Medulla oblongata (tissue), 1 donor: ENCODE measurements at regions not wholly inside any gene's neighbourhood (a gene's known extent, or its start where the extent isn't known, plus 50 kb on each side); places are given as distances from the start of the nearest gene placed in this dataset.
A peak's percentile ranks its signal among the peaks of the same experiment; 100 is the strongest.
"Not testable (repeated sequence)": the region's sequence is repeated elsewhere in the genome, so short reads cannot be mapped to it uniquely, and the experiment has no call there.

Experiments
- DNase-seq: peaks from one replicate; pipeline ENCODE4 v3.0.0-alpha.2; 2015; ENCODE audit errors: extremely low spot score

DNA sequence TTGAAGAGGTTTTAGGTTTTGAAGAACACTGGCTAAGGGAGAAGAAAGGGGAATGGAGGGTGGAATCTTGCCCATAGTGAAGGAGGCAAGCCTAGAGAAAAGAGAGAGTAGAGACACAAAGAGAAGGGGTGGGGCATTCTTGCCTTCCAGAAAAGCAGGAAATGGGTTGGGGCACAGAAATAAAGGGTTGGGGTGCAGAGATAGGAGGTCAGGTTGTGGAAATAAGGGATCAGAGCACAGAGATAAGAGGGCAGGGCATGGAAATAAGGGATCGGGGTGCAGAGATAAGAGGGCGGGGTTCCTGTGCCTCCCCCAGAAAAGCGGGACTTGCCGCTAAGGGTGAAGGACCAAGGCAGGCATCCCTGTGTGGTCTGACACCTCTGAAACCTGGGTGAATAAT lies 69.9 kb downstream of the ALG1L2 start:
- not testable (repeated sequence) for DNase-seq

DNA sequence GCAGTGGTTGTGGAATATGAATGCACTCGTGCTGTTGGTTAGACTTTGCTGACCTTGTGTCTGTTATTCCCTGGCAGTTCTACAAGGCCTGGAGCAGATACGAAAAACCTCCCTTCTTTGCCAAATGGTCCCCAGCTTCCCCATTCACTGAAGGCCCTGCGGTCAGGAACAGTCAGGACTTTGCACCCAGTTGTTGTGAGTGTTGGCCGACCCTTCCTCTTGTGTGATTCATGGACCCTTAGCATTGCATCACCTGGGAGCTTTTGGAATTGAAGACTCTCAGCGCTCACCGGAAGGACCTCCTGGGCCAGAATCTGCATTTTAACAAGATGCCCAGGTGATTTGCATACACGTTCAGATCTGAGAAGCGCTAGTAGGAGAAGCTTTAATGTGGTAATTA lies 71.6 kb downstream of the ALG1L2 start:
- not testable (repeated sequence) for DNase-seq

DNA sequence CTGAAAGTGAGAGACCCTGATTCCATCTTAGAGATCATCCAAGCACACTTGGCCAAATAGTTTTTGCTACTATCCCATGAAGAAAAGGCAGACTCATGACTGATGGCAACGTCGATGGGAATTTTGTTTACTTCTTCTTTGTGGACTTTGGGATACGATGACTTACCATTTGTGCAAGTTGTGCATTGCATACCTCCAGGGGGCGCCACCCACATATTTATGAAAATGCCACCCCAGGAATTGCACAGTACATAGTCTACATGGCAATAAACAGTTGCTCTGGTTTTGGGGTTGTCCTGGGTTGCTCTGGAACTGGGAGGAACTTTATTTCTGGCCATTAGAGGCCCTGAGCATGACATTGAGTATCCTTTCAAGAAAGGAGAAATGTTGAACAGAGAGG lies 73.8 kb downstream of the ALG1L2 start:
- DNase-seq: not testable (repeated sequence)

DNA sequence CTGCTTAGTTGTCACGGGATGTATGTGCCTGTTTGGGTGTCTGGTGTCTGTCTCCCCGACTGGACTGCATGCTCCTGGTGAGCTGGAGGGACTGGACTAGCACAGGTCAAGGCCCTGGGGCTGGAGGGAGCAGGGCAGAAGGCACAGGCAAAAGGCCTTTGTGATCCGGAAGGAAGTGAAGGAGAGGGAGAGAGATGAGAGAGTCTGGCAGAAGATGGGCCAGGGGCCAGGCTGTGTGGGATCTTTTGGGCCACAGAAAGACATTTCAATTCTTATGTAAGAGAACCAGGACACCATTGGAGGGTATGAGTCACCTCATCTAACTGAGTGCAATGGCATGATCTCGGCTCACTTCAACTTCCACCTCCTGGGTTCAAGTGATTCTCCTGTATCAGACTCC lies 85.2 kb downstream of the ALG1L2 start:
- DNase-seq: not testable (repeated sequence)

DNA sequence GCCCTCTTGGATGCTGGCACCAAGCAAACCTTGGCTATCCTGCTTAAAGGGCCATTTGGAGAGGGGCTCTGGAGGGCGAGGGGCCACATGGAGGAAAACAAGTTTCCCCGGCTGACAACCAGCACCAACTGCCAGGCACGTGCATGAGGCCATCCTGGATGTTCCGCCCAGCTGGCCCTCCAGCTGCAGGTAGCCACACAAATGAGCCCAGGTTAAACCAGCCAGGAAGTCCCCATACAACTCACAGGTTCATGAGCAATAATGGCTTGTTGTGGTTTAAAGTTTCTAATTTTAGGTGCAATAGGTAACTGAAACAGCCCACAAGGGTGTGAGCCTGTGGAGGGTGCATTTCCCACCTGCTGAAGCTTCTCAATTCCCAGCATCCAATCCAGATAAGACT lies 93.6 kb downstream of the ALG1L2 start:
- DNase-seq: not testable (repeated sequence)

DNA sequence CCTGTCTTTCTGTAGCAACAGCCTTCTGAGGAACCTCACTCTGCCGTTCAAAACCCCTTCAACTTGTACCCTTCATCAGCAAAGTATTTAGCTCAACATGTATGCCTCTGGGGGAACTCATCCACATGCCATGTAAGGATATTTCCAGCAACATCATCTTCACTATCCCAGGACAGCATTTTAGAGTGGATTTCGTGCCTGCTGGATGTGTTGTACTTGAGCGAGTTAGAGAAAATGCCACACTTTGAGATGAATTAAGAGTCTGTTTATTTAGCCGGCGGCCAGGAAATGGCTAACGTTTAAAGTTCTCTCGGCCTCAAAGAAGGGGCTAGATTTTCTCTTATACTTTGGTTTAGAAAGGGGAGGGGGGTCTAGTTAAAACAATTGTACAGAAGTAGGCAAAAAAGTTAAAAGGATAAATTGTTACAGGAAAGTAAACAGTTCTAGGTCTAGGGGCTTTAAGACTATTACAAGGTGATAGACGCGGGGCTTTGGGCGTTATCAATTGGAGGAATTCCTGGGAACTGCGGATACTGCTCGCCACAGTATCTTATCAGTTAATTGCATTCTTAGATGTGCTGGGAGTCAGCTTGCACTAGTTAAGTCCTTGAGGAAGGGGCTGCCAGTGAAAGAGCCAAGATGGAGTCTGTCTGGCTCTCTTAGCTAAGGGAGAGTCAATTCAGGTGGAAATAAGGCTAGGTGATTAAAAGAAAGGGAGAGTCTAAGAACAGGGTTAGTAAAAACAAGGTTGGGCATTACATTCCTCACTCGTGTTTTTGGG lies 95.0 kb downstream of the ALG1L2 start:
- not testable (repeated sequence) for DNase-seq

DNA sequence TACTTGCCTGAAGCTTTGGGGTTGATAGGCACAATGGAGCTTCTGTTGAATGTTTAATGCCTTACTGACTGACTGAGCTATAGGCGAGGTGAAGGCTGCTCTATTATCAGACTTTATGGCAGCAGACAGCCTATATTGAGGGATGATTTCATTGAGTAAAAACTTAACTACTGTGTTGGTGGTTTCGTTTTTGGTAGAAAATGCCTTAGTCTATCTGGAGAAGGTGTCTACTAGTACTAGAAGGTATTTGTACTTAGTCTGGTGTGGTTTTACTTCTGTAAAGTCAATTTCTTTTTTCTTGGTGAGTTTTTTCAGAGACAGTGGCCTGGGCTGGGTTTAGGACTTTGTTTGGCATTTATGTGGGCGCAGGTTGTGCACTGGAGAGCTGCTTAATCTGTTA lies 97.2 kb downstream of the ALG1L2 start:
- not testable (repeated sequence) for DNase-seq

DNA sequence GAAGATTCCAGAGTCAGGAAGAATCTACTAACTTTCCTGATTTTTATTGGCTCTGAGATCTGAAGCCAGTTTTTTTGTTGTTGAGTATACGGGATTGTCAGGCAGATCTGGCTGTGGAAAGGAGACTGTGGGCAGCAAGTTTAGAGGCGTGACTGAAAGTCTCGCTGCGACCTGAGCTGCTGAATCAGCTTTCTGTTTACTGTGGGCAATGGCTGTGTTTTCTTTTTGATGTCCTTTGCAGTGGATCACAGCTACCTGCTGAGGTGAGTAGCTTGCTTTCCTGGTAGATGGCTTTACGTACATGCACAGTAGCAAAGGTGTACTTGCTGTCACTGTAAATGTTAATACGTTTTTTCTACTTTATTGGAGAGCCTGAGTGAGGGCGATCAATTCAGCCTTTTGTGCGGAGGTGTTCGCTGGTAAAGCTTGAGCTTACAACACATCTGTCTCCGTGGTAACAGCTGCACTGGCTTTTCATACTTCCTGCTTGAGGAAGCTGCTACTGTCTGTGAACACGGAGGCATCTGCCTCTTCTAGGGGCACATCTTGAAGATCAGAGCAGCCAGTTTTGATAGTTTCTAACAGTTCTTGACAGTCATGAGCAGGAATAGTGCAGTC lies 97.8 kb downstream of the ALG1L2 start:
- peak; percentile 2 for DNase-seq

DNA sequence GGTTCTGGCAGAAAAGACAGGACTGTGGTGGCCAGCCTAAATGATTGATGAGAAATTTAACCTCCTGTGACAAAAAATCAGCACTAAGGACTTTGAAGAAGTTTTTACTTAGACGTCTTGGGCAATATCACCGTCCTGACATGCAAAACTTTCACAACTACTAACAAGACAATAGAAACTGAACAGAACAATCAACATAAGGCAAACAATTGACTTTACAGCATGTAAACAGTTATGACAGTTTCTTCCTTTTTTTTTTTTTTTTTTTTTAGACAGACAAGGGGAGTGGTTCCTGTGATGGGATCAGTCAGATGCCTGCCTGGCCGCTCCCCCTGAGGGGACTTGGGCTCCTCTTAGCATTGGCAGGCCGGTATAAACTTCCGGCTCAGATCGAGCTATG lies 100.8 kb downstream of the ALG1L2 start:
- DNase-seq: not testable (repeated sequence)

DNA sequence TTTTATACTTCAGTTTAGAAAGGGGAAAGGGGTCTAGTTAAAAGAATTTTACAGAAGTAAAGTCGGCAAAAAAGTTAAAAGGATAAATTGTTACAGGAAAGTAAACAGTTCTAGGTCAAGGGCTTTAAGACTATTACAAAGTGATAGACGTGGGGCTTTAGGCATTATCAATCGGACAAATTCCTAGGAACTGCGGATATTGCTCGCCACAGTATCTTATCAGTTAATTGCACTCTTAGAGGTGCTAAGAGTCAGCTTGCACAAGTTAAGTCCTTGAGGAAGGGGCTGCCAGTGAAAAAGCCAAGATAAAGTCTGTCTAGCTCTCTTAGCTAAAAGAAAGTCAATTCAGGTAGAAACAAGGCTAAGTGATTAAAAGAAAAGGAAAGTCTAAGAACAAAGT lies 102.1 kb downstream of the ALG1L2 start:
- DNase-seq: not testable (repeated sequence)

DNA sequence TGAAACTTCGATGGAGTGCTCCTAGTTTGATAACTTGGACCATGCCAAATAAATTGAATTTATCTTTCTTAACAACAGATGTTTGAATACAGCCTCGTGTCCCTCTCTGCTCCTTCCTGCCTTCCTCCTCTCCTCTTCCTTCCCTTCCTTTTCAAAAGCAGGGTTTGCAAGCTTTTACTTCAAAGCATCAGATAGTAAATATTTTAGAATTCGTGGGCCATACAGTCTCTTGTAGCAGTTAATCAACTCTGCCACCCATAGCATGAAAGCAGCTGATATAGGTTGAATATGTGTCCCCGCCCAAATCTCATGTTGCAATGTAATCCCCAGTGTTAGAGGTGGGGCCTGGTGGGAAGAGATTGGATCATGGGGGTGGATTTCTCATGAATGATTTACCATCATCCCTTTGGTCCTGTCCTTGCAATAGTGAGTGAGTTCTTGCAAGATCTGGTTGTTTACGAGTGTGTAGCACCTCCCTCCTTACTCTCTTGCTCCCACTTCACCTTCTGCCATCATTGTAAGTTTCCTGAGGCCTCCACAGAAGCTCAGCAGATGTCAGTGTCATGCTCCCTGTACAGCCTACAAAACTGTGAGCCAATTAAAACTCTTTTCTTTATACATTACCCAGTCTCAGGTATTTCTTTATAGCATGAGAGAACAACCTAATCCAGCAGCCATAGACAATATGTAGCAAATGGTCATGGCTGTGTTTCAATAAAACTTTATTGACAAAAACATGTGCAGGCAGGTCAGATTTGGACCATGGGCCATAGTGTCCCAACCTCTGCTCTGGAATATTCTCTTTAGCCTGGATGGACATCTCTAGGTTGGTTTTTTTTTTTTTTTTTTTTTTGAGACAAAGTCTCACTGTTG lies 102.8 kb downstream of the ALG1L2 start:
- DNase-seq: not testable (repeated sequence)

DNA sequence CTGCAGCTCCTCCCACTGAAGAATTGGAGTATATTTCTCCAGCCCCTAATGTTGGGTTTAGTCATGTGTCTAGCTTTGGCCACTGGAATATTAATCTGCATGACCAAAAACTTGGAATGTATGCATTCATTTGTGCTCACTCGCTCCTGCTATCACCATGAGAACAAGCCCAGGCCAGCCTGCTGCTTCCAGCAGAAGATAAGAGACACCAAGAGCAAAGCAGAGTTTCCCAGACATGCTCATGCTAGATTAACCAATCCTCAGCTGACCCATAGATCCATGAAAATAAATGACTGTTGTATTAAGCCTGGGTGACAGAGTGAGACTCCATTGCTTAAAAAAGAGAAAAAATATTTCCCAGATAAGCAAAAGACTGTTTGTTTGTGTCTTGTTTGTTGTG lies 119.6 kb downstream of the ALG1L2 start:
- DNase-seq: not testable (repeated sequence)

DNA sequence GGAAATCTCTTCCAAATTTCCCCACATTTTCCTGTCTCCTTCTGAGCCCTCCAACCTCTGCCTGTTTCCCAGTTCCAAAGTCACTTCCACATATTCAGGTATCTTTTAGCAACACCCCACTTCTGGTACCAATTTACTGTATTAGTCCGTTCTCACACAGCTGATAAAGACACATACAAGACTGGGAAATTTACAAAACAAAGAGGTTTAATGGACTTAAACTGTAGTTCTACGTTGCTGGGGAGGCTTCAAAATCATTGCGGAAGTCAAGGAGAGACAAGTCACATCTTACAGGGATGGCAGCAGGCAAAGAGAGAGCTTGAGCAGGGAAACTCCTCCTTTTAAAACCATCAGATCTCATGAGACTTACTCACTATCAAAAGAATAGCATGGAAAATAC lies 122.0 kb downstream of the ALG1L2 start:
- DNase-seq: not testable (repeated sequence)

DNA sequence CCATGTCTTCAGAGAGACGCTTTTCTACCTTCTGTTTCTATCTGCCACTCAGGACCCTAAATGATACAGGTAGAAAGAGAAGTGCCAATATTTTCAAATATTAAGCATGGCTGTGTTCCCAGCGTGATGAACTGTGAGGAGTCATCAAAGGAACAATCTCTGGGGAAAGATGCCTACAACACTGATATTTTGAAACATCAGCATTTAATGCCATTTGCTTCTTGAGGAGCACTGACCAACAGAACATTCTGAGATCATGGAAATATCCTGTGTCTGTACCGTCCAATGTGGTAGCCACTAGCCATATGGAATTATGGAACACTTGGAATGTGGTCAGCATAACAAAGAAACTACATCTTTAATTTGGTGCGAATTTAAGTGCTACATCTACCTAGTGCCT lies 117.9 kb upstream of the COL6A5 start:
- no peak for DNase-seq

DNA sequence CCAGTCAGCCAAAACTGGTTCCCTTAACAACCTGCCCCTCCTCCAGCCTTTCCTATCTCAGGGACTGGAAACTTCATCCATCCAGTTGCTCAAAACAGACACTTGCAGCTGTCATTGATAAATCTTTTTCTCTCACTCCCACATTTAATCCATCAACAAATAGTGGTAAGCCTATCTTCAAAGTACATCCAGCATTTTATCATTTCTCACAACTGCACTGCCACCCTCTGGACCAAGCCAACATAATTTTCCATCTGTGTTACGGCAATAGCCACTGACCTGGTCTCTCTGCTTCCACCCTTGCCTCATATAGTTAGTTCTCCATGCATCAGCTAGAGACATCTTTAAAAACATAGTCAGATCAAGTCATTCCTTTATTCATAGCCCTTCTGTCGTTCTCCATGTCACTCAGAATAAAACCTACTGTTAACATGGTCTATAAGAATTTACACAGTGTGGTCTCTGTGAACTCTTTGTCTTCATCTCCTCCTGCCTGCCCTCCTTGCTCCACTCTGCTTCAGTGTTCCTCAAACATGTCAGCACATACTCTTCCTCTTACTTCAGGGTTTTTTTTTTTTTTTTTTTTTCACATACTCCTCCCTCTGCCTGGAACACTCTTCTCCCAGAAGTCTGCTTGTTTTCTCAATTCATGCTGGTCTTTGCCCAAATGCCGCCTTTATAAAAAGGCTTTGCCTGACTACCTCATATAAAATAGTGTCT lies 102.5 kb upstream of the COL6A5 start:
- peak; percentile 20 for DNase-seq

DNA sequence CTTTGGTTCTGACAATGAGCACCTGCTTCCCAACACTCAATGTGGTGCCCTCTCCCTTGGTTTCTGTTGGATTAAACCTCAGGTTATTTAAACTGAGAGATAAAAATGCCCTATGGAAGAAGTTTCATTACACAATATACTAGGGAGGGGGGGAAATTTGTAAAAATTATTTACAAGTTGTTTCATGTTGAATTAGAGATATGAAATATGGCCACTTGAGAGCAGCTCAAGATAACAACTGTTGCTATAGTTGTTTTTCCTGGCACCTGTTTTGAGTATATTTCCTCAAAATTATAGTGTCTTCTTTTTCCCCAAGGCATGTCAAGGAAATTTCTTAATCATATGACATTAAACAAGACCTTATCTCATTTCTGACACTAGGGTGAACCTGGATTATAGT lies 101.7 kb upstream of the COL6A5 start:
- no peak for DNase-seq

DNA sequence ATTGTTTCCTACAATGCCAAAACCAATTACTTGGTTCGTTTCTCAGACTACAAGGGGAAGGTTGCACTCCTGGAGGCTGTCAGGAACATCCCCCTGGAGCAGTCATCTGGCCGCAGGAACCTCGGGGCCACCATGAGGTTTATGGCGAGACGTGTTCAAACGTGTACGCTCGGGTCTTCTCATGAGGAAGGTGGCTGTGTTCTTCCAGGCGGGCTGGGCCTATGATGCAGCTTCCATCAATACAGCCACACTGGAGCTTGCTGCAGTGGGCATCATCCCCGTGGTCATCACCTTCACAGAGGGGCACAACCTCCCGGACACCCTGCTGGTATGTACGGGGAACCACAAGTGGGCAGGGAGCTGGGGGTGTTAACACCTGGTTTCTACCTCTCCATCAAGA lies 94.5 kb upstream of the COL6A5 start:
- DNase-seq: no peak

DNA sequence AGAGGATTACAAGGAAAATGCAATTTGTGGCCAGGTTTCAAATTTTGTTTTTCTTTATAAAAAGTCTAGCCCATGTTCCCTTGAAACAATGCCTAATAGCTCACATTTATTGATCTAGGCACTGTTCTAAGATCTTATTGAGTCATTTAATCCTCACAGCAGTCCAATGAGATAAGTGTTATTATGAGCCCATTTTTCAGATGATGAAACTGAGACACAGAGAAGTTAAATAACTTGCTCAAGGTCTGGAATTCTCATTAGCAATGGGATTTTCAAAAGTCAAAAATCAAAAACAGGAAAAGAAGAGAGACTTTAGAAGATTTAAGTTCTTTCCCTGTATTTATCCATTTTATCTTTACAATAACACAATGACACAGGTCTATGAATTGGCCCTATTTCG lies 90.0 kb upstream of the COL6A5 start:
- no peak for DNase-seq

DNA sequence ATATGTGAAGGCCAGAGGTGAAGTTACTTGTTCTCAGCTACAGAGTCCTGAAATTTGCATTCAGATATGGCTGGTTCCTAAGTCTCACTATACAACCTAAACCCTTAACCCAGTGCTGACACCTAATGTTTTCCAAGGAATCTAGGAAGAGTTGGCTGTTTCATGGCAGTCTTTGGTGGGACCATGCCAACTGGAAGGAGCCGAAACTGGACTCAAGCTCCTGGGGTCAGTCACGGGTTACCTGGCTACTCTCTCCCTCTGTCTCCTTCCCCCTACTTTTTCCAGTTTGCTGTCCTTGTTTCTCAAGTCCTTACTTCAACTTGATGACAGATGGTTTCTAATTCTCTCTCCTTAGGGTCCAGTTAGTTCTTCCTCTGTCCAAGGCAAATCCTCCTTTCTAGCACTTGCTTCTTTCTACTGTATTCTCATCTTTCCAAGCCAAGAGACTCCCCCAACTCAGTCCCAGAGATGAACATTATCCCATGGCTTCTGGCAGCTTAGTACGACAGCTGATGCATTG lies 88.6 kb upstream of the COL6A5 start:
- DNase-seq: no peak

DNA sequence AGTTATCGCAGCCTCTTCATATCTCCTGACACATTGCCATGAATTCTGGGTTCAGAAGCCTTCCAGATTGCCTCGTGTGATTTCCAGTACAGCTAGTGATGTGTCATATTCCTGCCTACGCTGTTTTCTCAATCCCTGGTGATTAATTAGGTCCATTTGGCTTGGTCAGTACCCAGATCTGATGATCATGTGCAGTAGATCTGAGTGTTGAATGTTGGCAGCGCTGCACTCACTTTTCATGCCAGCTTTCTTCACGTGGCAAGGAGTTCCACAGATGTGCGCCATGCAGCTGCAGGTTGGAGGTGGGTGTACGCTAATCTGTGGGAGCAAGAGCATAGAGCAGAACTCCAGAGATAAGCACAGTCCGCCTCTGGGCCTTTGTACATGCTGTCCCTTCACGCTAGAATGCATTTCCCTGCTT lies 86.9 kb upstream of the COL6A5 start:
- no peak for DNase-seq

DNA sequence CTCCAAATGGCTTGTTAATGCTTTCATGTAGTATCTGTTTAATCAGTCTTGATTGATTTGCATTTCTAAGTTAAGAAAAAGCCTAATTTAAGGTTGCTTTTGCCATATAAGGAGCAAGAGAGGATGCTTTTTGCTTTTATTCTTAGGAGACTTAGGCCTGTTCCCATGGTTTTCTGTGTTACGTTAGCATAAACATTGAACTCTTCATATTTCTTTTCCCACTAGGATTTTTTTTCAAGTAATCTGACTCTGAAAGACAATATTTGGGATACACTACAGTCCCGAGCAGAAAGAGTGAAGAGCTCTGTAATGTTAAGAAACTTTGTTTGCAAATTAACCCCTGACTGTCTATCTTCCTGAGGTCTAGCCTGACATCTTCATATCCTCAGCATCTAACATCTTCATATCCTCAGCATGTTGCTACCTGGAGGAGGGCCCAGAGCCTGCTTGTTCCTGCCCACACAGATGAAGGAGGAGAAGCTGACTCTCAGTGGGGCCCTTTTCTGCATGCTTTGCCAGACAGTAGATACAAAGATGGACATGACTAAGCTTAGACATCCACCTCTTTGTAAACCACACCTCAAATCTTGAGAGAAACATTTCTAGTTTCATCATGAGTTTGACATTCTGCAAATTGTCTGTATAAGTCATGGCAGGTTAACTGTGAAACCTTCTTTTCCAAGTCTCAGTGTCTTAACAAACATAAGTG lies 86.2 kb upstream of the COL6A5 start:
- DNase-seq: no peak
